Adrenal gland (tissue), 5 donors: ENCODE measurements at regions not wholly inside any gene's neighbourhood (a gene's known extent, or its start where the extent isn't known, plus 50 kb on each side); places are given as distances from the start of the nearest gene placed in this dataset.

Experiments
- POLR2A ChIP-seq, 2 donors: fragments of 450-650 bp; IDR thresholded peaks; one replicate each; pipeline ENCODE4 v1.6.1; 2017; ENCODE audit warnings: antibody characterized with exemption in 2 of 2, mild to moderate bottlenecking in 2 of 2, moderate library complexity in 1 of 2
- TF ChIP-seq, protein P1 (sequence below), 6 experiments: fragments of 450-650 bp in 4 of 6; fragments of 200-600 bp in 2 of 6; sonication (generic) in 1 of 6; IDR thresholded peaks; 1 replicate in 5 of 6; 2 replicates in 1 of 6; pipeline versions ENCODE4 v1.5.1 to v1.8.0; 2016 to 2021; ENCODE audit warnings: antibody characterized with exemption in 6 of 6, mild to moderate bottlenecking in 2 of 6, moderate library complexity in 1 of 6
- donor health status: DM: no; HTN: no; CAD: no.

- TF ChIP-seq POLR2A (IDR thresholded peaks at IDR 0.05), result no peak
- TF ChIP-seq, protein P1, sequence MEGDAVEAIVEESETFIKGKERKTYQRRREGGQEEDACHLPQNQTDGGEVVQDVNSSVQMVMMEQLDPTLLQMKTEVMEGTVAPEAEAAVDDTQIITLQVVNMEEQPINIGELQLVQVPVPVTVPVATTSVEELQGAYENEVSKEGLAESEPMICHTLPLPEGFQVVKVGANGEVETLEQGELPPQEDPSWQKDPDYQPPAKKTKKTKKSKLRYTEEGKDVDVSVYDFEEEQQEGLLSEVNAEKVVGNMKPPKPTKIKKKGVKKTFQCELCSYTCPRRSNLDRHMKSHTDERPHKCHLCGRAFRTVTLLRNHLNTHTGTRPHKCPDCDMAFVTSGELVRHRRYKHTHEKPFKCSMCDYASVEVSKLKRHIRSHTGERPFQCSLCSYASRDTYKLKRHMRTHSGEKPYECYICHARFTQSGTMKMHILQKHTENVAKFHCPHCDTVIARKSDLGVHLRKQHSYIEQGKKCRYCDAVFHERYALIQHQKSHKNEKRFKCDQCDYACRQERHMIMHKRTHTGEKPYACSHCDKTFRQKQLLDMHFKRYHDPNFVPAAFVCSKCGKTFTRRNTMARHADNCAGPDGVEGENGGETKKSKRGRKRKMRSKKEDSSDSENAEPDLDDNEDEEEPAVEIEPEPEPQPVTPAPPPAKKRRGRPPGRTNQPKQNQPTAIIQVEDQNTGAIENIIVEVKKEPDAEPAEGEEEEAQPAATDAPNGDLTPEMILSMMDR (IDR thresholded peaks at IDR 0.05), result no peak
Observed at GRCh38 chr14:101454229-101454628, 107.1 kb upstream of the DIO3 start.
